ENCODE measurements at regions not wholly inside any gene's neighbourhood (a gene's known extent, or its start where the extent isn't known, plus 50 kb on each side); places are given as distances from the start of the nearest gene placed in this dataset.

DNA sequence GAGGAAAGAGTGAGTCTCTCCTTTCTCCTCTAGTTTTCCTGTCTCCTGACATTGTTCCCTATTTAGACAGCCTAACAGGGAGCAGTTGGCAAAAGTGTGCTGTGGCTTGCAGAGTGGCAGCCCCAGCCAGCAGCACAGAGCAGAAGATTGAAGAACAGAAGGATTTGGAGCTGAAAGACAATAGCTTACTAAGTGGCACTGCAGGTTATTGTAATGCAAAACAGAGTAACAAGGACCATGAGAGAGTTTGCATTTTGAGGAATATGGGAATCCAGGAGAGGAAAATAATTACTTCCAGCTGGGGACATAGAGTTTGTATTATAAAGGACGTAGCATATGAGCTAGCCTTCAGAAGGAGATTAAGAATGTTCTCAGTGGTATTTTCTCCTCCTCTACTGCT lies 342.4 kb downstream of the AKAIN1 start:
- DNase-seq (no peak), ATAC-seq (ENCODE audit: low read depth) (no peak)
- no peaks in the 10 kb centered on the region for H3K27me3 Mint-ChIP-seq
- intact Hi-C loops (cut with micrococcal nuclease): no loop called here
- H3K36me3 Mint-ChIP-seq (ENCODE audit: low read depth): no peaks in the 10 kb centered on the region
- ChIA-PET CTCF (no interaction called here), POLR2A (no interaction called here)
- H3K4me1 Mint-ChIP-seq: no peaks in the 10 kb centered on the region
- no peak overlapping the region for H3K4me3 Mint-ChIP-seq
- H3K27ac Mint-ChIP-seq: no peak overlapping the region
- no peak for TF ChIP-seq CTCF (IDR thresholded peaks at IDR 0.05)
- H3K9me3 Mint-ChIP-seq: no peaks in the 10 kb centered on the region

GRCh38 chr18:4851301-4851976 lies 345.6 kb downstream of the AKAIN1 start:
- no peaks in the 10 kb centered on the region for H3K4me1 Mint-ChIP-seq
- no peak for TF ChIP-seq CTCF (IDR thresholded peaks at IDR 0.05)
- intact Hi-C loops (cut with micrococcal nuclease): no loop called here
- H3K27me3 Mint-ChIP-seq: no peaks in the 10 kb centered on the region
- ChIA-PET CTCF (no interaction called here), POLR2A (no interaction called here)
- no peaks in the 10 kb centered on the region for H3K9me3 Mint-ChIP-seq
- no peak for ATAC-seq (ENCODE audit: low read depth)
- H3K36me3 Mint-ChIP-seq (ENCODE audit: low read depth): no peaks in the 10 kb centered on the region
- no peak for DNase-seq
- H3K27ac Mint-ChIP-seq: no peak overlapping the region
- no peak overlapping the region for H3K4me3 Mint-ChIP-seq

- ChIA-PET CTCF (no interaction called here), POLR2A (no interaction called here)
- no peaks in the 10 kb centered on the region for H3K36me3 Mint-ChIP-seq (ENCODE audit: low read depth)
- intact Hi-C loops (cut with micrococcal nuclease): no loop called here
- H3K9me3 Mint-ChIP-seq: peaks cover 6% of the 10 kb centered on the region
- H3K4me3 Mint-ChIP-seq: no peak overlapping the region
- no peak overlapping the region for H3K27ac Mint-ChIP-seq
- DNase-seq: no peak
- no peaks in the 10 kb centered on the region for H3K27me3 Mint-ChIP-seq
- no peak for TF ChIP-seq CTCF (IDR thresholded peaks at IDR 0.05)
- no peak for ATAC-seq (ENCODE audit: low read depth)
- no peaks in the 10 kb centered on the region for H3K4me1 Mint-ChIP-seq
These were observed 350.0 kb downstream of the AKAIN1 start for GRCh38 chr18:4847056-4847455.

GRCh38 chr18:4844320-4844719 lies 352.7 kb downstream of the AKAIN1 start:
- ATAC-seq (ENCODE audit: low read depth): no peak
- peaks cover 6% of the 10 kb centered on the region for H3K9me3 Mint-ChIP-seq
- no peak overlapping the region for H3K4me3 Mint-ChIP-seq
- CTCF ChIA-PET: no interaction called here
- POLR2A ChIA-PET: no interaction called here
- no peaks in the 10 kb centered on the region for H3K36me3 Mint-ChIP-seq (ENCODE audit: low read depth)
- no peaks in the 10 kb centered on the region for H3K4me1 Mint-ChIP-seq
- DNase-seq: no peak
- intact Hi-C loops (cut with micrococcal nuclease): no loop called here
- no peaks in the 10 kb centered on the region for H3K27me3 Mint-ChIP-seq
- no peak for TF ChIP-seq CTCF (IDR thresholded peaks at IDR 0.05)
- H3K27ac Mint-ChIP-seq: no peak overlapping the region

- ATAC-seq (ENCODE audit: low read depth) (no peak), DNase-seq (no peak)
- Mint-ChIP-seq H3K4me3 (no peak overlapping the region), H3K9me3 (peaks cover 6% of the 10 kb centered on the region), H3K27me3 (no peaks in the 10 kb centered on the region), H3K27ac (no peak overlapping the region), H3K4me1 (no peaks in the 10 kb centered on the region), H3K36me3 (ENCODE audit: low read depth) (no peaks in the 10 kb centered on the region)
- POLR2A ChIA-PET: no interaction called here
- CTCF ChIA-PET: no interaction called here
- intact Hi-C loops (cut with micrococcal nuclease): no loop called here
- no peak for TF ChIP-seq CTCF (IDR thresholded peaks at IDR 0.05)
These were observed 353.3 kb downstream of the AKAIN1 start for GRCh38 chr18:4843771-4844170.
